ENCODE measurements at regions not wholly inside any gene's neighbourhood (a gene's known extent, or its start where the extent isn't known, plus 50 kb on each side); places are given as distances from the start of the nearest gene placed in this dataset.

- Histone ChIP-seq H2BK20ac (ENCODE audit: low read length) (no peak overlapping the region), H4K91ac (replicated peaks; ENCODE audit: insufficient read length, low read length) (no peak overlapping the region), H3K79me1 (ENCODE audit: low read depth, low read length) (no peaks in the 10 kb centered on the region), H4K5ac (ENCODE audit: insufficient read length, low read depth, low read length) (no peak overlapping the region), H2BK15ac (ENCODE audit: low read length) (no peak overlapping the region), H3K56ac (replicated peaks; ENCODE audit: insufficient read length, low read depth, low read length) (no peak overlapping the region), H3K36me3 (ENCODE audit: control insufficient read depth in 2 of 4, insufficient read depth in 4 of 4, low read length in 3 of 4) (no peaks in the 10 kb centered on the region), H2BK5ac (ENCODE audit: low read depth, low read length) (no peak overlapping the region), H3K9me3 (ENCODE audit: insufficient read depth in 2 of 2, low read depth in 1 of 2, low read length in 1 of 2) (no peaks in the 10 kb centered on the region), H3K9ac (replicated peaks in 1 of 4; ENCODE audit: extremely low read depth in 1 of 4, low read depth in 3 of 4, low read length in 3 of 4) (no peak overlapping the region), H3K79me2 (ENCODE audit: control insufficient read depth in 1 of 2, insufficient read depth in 2 of 2, low read length in 2 of 2) (no peaks in the 10 kb centered on the region), H3K4ac (replicated peaks; ENCODE audit: insufficient read length, low read depth, low read length) (no peak overlapping the region), H3K23me2 (ENCODE audit: low read depth, low read length) (peaks cover 1% of the 10 kb centered on the region; the same call in 1 of the 2 replicates), H2AFZ (ENCODE audit: low read length) (no peak overlapping the region), H2AK5ac (ENCODE audit: low read depth, low read length) (no peak overlapping the region), H3K27ac (ENCODE audit: low read depth, low read length) (no peak overlapping the region), H3K4me1 (replicated peaks in 1 of 4; ENCODE audit: control insufficient read depth in 3 of 4, insufficient read depth in 4 of 4, low read length in 3 of 4) (peaks cover 0 to 4% (median 0%) of the 10 kb centered on the region in 4 experiments; a peak in 2 of 7 replicates), H2BK12ac (ENCODE audit: low read depth, low read length) (no peak overlapping the region), H3K14ac (ENCODE audit: insufficient read length) (no peak overlapping the region), H4K8ac (ENCODE audit: extremely low read depth, insufficient read depth, low read length) (no peak overlapping the region), H3K4me3 (ENCODE audit: extremely low read depth in 1 of 4, insufficient read depth in 2 of 4, low read depth in 3 of 4, low read length in 4 of 4) (no peak overlapping the region), H3K27me3 (replicated peaks in 1 of 4; ENCODE audit: control insufficient read depth in 3 of 4, extremely low read depth in 1 of 4, insufficient read depth in 3 of 4, low read length in 3 of 4) (no peaks in the 10 kb centered on the region), H3K4me2 (ENCODE audit: insufficient read depth in 1 of 2, low read depth in 2 of 2, low read length in 2 of 2) (no peak overlapping the region), H3K23ac (ENCODE audit: insufficient read length) (no peak overlapping the region), H4K20me1 (replicated peaks in 1 of 2; ENCODE audit: control insufficient read depth in 1 of 2, insufficient read depth in 2 of 2, low read length in 2 of 2) (no peaks in the 10 kb centered on the region), H3K18ac (ENCODE audit: extremely low read depth, low read length) (no peak overlapping the region), H2BK120ac (replicated peaks; ENCODE audit: low read depth, low read length) (no peak overlapping the region)
- 76% methylated on average over 3 of the region's 3 CpGs; no CpG with 5 or more reads in 1 of the 2 experiments for WGBS, 2 experiments (ENCODE audit: extremely low coverage in 1 of 2, insufficient coverage in 1 of 2, insufficient read length in 1 of 2, insufficient replicate concordance in 2 of 2, low coverage in 1 of 2, low lambda C conversion rate in 2 of 2, missing lambda C conversion rate in 1 of 2)
- no peak for FAIRE-seq
- ChIA-PET CTCF (ENCODE audit: partially characterized antibody) (interaction anchor here (1.1 kb wide), 1 partner anchor 18 kb away, joined by 3 read pairs; no protein-coding TSS in a partner anchor), POLR2A (ENCODE audit: partially characterized antibody) (no interaction called here)
- TF ChIP-seq HDAC2 (IDR thresholded peaks at IDR 0.05; ENCODE audit: borderline replicate concordance in 1 of 2, low read depth in 2 of 2, low read length in 2 of 2) (no peak), CHD2 (IDR thresholded peaks at IDR 0.05; ENCODE audit: low read length) (no peak), SP4 (IDR thresholded peaks at IDR 0.05; ENCODE audit: low read length) (no peak), NANOG (IDR thresholded peaks at IDR 0.05; ENCODE audit: insufficient read depth, low read depth, low read length, poor library complexity, severe bottlenecking) (no peak), KDM1A (IDR thresholded peaks at IDR 0.05; ENCODE audit: borderline replicate concordance, low read length) (no peak), ASH2L (IDR thresholded peaks at IDR 0.05; ENCODE audit: low read length) (no peak), RFX5 (IDR thresholded peaks at IDR 0.05; ENCODE audit: borderline replicate concordance, low read depth, low read length) (no peak), SRF (IDR thresholded peaks at IDR 0.05; ENCODE audit: low read depth, low read length) (no peak), TBP (IDR thresholded peaks at IDR 0.05; ENCODE audit: low read depth, low read length) (no peak), SP1 (IDR thresholded peaks at IDR 0.05; ENCODE audit: low read depth, low read length) (no peak), CBX5 (IDR thresholded peaks at IDR 0.05; ENCODE audit: low read depth, low read length) (no peak), CEBPB (IDR thresholded peaks at IDR 0.05; ENCODE audit: low read depth, low read length) (no peak), BACH1 (IDR thresholded peaks at IDR 0.05; ENCODE audit: low read length) (no peak), RAD21 (IDR thresholded peaks at IDR 0.05 in 1 of 2, conservative IDR thresholded peaks at IDR 0.05 in 1 of 2; ENCODE audit: low read depth in 2 of 2, low read length in 2 of 2) (no peak), GABPA (IDR thresholded peaks at IDR 0.05; ENCODE audit: borderline replicate concordance, insufficient read depth, low read length) (no peak), BRCA1 (IDR thresholded peaks at IDR 0.05; ENCODE audit: low read depth, low read length) (no peak)
- DNase-seq (ENCODE audit: low read depth in 1 of 2, low spot score in 2 of 2): no peak
These were observed 125.3 kb downstream of the SAMD9 start for GRCh38 chr7:92992483-92992882.
